Activated T-cell treated with anti-CD3 and anti-CD28 coated beads for 1 hour (primary cell): ENCODE measurements at regions not wholly inside any gene's neighbourhood (a gene's known extent, or its start where the extent isn't known, plus 50 kb on each side); places are given as distances from the start of the nearest gene placed in this dataset.
"Not testable (repeated sequence)": the region's sequence is repeated elsewhere in the genome, so short reads cannot be mapped to it uniquely, and the experiment has no call there.

ENCODE experiments used
- DNase-seq: peaks from one replicate; pipeline ENCODE4 v3.0.0-alpha.2; 2020; ENCODE audit warnings: low read depth

GRCh38 chr6:9936551-9936950 is 478.3 kb downstream of the TFAP2A start:
- DNase-seq, result no peak

GRCh38 chr6:9933677-9934076 is 481.2 kb downstream of the TFAP2A start:
- no peak for DNase-seq

DNA sequence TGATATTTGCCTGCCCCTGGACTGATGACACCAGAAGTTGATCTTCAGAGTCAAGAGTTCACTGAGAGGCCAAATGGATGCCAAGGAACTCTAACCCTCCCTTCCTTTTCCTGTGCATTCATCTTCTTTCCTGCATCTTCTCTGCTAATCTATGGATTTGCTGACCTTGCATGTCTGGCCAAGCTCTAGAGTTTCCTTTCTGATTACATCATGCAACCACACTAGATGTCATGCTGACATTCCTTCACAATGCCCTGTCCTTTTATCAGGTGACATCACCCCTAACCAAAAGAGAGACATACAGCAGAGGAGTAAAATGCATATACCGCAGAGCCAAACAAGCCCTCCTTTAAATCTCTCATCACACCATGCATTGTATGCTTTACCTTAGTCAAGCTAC is 487.6 kb downstream of the TFAP2A start:
- DNase-seq, result no peak

DNA sequence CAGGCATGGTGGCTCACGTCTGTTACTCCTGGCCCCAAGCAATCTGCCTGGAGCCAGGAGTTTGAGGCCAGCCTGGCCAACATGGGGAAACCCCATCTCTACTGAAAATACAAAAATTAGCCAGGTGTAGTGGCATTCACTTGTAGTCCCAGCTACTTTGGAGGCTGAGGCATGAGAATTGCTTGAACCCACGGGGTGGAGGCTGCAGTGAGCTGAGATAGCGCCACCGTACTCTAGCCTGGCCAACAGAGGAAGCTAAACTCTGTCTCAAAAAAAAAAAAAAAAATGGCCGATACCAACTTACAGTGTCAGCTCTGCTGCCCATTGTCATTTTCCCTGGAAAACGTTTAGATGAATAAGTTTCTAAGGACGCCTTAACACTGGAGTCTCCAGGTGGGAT is 489.9 kb downstream of the TFAP2A start:
- no peak for DNase-seq

- no peak for DNase-seq
Observed at GRCh38 chr6:9921366-9921765, 493.5 kb downstream of the TFAP2A start.

DNA sequence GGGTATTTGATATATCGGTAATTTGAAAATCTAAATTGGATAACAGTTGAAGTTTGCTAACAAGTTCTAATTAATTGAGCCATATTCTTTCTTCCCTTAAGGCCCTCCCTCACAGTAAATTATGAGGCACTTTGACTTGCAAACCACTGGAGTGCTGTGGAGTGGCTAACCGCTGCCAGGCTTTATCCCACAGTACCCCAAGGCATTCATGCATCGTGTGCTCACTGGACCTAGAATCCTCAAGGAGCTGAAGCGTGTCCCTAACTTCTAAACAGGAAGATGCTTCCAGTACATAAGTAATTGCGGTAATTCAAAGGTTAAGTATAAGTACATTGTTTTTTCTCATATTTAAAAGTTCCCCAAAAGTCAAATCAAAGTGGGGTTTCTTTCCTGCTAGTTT is 499.9 kb downstream of the TFAP2A start:
- DNase-seq, result no peak

GRCh38 chr6:9901376-9901775 is 513.5 kb downstream of the TFAP2A start:
- DNase-seq, result no peak

DNA sequence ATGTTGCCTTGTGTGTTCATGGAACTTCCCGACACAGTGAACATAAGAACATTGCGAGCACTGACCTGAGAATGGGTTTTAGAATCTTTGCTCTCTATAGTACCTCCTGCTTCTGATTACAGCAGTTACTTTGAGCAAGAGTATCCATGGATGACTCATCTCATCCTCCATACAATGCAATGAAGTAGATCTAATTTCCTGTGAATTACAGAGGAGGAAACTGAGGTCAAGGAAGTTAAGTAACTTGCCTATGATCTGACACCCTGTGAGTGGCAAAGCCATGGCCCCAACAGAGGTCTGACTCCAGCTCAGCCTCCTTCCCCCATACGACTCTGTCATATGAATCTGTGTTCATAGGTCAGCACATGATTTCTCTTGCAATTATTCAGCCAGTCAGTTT is 518.1 kb downstream of the TFAP2A start:
- DNase-seq, result no peak

DNA sequence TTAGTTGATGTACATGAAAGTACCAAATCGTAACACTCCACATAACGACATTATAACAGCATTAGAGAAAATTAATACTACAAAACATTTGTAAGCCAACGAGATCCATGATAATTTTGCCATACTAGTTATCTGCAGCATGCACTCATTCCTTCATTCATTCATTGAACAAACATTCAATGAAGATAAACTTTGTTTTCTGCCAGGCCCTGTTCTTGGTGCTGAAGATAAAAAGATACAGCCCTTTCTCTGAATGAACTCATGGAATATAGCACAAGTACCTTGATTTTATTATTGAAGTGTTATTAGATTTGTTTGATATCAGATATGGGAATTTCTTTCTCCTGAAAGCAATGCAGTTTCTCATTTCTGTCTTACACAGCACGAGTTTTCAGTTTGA is 524.0 kb downstream of the TFAP2A start:
- DNase-seq, result no peak

DNA sequence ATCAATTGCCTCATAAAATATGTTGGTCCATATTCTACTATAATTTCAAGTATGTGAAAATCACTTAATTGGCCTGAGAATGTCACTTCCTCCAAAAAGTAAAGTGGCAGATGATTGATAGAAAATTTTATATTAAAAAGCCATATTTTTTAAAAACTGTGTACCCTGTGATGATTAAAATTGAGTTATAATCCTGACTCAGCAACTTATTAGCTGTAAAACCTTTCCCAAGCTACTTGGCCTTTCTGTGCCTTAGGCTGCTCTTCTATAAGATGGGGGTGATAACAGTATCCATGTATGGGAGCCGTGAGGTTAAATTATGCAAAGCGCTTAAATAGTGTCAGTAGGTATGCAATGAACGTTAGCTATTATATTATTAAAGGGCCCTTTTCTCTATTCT is 524.4 kb downstream of the TFAP2A start:
- no peak for DNase-seq

DNA sequence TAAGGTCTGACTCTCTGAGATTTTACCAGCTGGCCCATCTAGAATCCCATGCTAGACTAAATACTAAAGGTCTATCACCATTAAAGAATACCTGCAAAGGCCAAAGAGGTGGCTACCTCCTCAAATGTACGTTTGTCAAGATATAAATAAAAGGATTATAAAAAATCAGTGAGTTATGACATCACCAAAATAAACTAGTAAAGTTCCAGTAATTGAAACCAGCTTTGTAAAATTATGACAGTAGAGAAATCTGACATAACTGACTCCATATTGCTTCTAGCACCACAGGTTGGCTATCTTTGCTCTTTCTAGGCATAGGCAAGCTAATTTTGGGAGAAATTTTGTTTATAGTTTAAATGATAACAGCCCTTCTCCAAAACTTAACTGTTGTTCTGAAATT is 536.3 kb downstream of the TFAP2A start:
- no peak for DNase-seq

DNA sequence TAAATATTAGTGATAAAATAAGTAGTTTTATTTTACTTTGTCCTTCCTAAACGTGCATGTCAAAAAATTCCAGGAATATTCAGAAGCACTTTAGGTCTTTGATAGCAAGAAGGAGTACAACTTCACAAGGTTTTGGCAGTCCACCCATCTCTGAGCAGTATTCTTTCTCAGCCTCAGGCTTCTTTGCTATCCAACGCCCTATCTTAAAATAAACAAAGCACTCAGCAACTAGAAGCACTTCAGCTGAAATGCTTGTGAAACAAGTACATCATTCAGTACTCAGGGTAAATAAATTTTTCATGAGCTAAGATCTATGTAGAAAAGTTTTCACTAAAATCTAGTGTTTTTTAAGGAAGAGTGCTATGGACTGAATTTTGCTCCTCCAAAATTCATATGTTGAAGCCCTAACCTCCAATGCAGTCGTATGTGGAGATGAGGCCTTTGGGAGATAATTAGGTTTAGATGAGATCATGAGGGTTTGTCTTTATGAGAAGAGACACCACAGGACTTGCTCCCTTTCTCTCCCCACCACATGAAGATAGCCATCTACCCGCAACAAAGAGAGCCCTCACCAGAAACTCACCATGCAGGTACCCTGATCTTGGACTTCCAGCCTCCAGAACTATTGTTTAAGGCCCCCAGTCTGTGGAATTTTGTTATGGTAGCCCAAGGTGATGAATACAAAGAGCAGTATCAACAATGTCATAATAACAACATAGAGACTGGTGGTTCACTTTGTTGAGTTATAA is 539.1 kb downstream of the TFAP2A start:
- no peak for DNase-seq

GRCh38 chr6:9862603-9863167 is 552.2 kb downstream of the TFAP2A start:
- DNase-seq, result no peak

- no peak for DNase-seq
Observed at GRCh38 chr6:9851541-9852380, 563.1 kb downstream of the TFAP2A start.

GRCh38 chr6:9851006-9851405 is 563.9 kb downstream of the TFAP2A start:
- DNase-seq, result no peak

DNA sequence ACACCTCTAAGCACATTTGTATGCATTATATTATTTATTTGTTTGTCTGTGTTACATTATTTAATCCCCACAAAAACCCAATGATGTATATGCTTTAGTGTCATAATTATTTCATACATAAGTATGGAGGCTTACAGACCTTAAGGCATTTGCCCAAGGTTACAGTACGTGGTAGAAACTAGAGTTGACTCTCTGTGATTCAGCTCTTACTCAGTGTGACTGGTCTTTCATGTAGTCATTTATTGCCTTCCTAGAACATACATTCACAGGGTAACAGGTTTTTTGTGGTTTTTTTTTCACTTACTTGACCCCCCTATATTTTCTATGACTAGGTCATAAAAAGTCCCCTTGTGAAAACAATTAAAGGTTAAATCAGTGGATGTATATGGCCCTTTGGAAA is 566.8 kb downstream of the TFAP2A start:
- DNase-seq, result no peak

GRCh38 chr6:9841886-9842725 is 572.8 kb downstream of the TFAP2A start:
- no peak for DNase-seq

- no peak for DNase-seq
Observed at GRCh38 chr6:9834233-9834632, 580.6 kb downstream of the TFAP2A start.

DNA sequence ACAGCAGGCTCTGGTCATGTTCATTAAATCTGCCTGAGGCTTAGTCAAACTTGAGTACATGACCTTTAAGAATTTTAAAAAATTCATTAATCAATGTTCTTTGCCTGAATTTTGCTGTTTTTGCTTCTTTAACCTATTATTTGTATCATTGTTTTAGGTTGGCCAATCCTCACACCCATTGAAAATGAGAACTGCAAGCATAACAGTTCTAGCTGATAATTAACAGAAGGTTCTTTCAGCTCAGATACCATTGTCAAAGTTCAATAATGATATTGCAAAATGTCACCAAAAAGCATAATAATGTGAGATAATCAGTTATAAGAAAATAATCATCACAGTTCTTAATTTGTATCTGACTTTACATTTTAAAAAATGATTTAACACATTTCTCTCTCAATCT is 583.1 kb downstream of the TFAP2A start:
- DNase-seq, result no peak

- no peak for DNase-seq
Observed at GRCh38 chr6:9830808-9831207, 584.1 kb downstream of the TFAP2A start.

- no peak for DNase-seq
Observed at GRCh38 chr6:9825526-9825925, 589.3 kb downstream of the TFAP2A start.

DNA sequence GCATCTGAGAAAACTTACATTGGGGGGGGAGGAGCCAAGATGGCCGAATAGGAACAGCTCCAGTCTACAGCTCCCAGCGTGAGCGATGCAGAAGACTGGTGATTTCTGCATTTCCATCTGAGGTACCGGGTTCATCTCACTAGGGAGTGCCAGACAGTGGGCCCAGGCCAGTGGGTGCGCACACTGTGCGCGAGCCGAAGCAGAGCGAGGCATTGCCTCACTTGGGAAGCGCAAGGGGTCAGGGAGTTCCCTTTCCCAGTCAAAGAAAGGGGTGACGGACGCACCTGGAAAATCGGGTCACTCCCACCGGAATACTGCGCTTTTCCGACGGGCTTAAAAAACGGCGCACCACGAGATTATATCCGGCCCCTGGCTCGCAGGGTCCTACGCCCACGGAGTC is 604.1 kb downstream of the TFAP2A start:
- not testable (repeated sequence) for DNase-seq
